GM18505 (cell line): ENCODE measurements at regions not wholly inside any gene's neighbourhood (a gene's known extent, or its start where the extent isn't known, plus 50 kb on each side); places are given as distances from the start of the nearest gene placed in this dataset.

Experiments used
- ATAC-seq: cut with Tn5 transposase; IDR thresholded peaks from one replicate; pipeline ENCODE4 v1.9.1; 2021; ENCODE audit not compliant: unreplicated experiment
- POLR2A ChIP-seq: IDR thresholded peaks from 4 replicates; pipeline ENCODE4 v1.6.1; 2011; ENCODE audit warnings: borderline replicate concordance; ENCODE audit not compliant: insufficient read depth, insufficient read length; ENCODE audit errors: extremely low read depth

DNA sequence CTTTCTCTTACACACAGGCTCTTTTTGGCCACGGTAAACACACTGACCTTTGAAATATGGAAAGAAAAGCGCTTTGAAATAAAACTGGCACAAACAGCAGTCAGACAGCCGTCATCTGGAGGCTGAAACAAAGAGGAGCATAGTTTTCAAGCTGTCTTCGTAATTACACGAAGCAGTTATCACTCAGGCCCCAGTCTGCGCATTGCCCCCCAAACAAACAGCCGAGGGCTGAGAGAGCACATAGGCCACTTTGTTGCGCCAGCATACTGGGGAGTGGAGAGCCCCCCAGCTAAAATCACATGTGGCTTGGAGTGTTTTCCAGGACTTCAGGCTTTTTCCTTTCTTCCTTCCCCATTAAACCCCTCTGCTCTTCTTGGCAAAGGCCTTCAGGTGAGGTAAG, 142.9 kb upstream of the BTG1 start:
- no peak for TF ChIP-seq POLR2A
- no peak for ATAC-seq

GRCh38 chr12:92278378-92278828, 132.8 kb upstream of the BTG1 start:
- TF ChIP-seq POLR2A = no peak
- ATAC-seq = no peak

GRCh38 chr12:92277795-92278194, 132.1 kb upstream of the BTG1 start:
- no peak for TF ChIP-seq POLR2A
- no peak for ATAC-seq

DNA sequence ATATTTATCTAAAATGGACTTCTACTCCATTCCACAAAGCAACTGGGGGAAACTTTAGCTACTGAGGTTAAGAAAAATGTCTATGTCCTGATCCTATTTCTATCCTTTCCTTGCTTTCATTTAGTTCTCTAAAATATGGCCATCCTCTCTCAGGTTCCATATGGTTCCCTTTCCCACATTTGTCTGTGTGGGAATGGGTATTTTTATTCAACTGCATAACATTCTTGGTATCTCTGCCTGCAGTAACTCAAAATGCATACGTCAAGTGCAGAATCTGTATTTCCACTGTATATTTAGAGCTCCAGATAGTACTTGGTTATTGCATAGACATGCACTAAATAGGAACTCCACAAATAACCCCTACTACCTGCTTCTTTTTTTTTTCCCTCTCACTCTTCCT, 130.6 kb upstream of the BTG1 start:
- no peak for ATAC-seq

DNA sequence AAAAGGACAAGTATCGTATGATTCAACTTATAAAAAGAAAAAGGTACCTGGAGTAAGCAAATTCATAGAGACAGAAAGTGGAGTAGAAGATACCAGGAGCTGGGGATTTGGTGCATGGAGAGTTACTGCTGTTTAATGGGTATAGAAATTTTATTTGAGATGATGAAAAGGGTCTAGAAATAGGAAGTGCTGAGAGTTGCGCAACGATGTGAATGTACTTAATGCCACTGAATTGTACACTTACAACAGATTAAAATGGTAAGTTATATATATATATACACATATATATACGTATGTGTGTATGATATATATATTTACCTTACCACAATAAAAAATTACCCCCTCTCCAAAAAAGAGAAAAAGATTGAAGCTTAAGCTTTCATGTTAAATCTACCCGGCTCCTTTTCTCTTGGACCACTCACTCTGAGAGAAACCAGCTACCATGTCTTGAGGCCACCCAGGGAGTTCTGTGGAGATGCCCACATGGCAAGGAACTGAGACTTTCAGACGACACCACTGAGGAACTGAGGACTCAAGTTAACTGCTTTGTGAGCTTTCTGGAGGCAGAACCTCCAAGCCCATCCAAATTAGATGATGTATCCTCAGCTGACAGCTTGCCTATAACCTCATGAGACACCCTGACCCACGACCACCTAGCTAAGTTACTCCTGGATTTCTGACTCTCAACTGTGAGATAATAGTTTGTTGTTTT, 130.0 kb upstream of the BTG1 start:
- no peak for TF ChIP-seq POLR2A
- ATAC-seq = no peak

More for the DNA sequence above, 130.6 kb upstream of the BTG1 start:
- TF ChIP-seq POLR2A = no peak

GRCh38 chr12:92273076-92273475, 127.4 kb upstream of the BTG1 start:
- ATAC-seq = no peak
- TF ChIP-seq POLR2A = no peak

- TF ChIP-seq POLR2A = no peak
- no peak for ATAC-seq
Measured at GRCh38 chr12:92272061-92272964, 126.7 kb upstream of the BTG1 start.

DNA sequence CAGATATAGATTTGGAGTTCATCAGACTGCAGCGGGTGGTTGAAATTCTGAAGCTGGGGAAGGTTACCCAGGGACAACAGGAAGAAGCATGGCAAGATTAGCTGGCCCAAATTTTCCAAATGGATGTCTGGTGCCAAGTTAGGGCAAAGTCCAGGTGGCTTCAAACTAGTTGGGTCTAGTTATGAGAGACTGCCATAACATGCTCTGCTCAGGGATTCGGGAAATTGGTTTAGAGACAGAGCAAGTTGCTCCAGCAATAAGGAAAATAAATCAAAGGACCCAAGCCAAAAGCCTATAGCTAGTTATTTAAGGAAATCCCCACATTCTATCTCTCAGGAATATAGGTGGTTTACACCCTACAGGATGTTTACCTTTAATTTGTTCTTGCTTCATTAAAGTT, 125.7 kb upstream of the BTG1 start:
- TF ChIP-seq POLR2A = no peak
- ATAC-seq = no peak

DNA sequence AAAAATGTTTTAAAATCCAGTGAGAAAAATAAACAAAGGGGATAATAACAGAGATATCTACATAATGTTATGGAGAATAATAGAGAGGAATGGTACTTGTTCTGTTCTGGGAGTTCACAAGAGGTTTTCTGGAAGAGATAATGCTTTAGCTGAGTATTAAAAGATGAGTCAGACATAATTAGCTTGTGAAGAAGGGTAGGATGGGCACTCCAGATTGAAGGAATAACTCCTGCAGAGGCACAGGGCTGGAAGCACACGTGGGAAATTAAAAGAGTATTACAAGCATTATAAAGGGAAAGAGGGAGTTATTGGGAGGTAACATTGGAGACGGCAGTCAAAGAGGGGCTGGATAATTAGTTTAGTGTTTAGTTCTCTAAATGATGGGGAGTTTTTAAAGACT, 124.9 kb upstream of the BTG1 start:
- no peak for ATAC-seq
- TF ChIP-seq POLR2A = no peak

DNA sequence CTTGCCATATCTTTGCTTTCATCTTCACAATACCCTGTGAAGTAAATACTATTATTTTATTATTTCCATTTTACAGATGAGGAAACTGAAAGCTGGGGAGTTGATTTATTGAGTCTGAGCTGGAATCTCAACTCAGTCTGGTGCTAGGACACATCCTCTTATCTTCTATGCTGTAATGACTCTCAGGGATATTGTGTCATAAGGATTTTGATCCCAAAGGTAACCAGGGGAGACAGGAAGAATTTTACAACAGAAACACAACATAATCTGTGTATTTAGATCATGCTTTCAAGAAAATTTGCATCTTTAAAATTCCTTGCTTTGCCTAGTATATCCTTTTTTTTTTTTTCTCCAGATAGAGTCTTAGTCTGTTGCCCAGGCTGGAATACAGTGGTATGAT, 123.3 kb upstream of the BTG1 start:
- TF ChIP-seq POLR2A = no peak
- no peak for ATAC-seq

DNA sequence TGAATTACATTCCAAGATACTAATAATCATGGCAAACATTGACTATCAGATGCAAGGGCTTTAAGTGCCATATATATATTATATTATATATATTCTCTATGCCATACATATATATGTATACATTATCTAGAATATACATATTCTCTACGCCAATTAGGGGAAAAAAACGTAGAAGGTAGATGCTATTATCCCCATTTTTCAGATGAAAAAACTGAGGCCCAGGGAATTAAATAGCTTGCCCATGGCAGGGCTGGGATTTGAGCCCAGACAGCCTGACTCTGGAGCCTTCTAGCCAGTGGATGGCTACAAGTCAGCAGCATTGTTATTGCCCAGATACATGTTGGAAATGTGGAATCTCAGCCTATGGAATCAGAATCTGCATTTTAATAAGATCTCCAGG, 116.0 kb upstream of the BTG1 start:
- no peak for ATAC-seq
- TF ChIP-seq POLR2A = no peak

GRCh38 chr12:92261071-92261470, 115.4 kb upstream of the BTG1 start:
- no peak for ATAC-seq

GRCh38 chr12:92259696-92260251, 114.1 kb upstream of the BTG1 start:
- no peak for ATAC-seq
- TF ChIP-seq POLR2A = no peak

More at GRCh38 chr12:92261071-92261470, 115.4 kb upstream of the BTG1 start:
- TF ChIP-seq POLR2A = no peak
